ENCODE measurements at regions not wholly inside any gene's neighbourhood (a gene's known extent, or its start where the extent isn't known, plus 50 kb on each side); places are given as distances from the start of the nearest gene placed in this dataset.

DNA sequence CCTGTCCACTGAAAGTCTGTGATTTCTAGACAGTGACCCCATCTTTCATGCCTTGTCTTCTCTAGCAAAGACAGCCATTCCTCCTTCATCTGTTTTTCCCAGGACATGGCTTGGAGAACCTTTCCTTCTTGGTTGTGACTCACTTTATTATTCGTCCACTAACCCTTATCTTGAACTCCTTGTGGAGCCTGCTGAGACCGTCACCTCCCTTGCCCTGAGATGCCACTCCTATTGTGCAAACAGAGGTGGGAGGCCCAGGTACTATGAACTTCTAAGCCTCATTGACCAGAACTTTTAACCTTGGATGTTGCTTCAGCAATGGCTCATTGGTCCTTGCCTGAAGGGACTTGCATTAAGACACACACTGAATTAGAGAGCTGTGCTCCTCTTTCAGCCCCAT lies 117.5 kb downstream of the FOXD2 start:
- POLR2A ChIA-PET (ENCODE audit: unreplicated experiment) = no interaction called here
- CTCF ChIA-PET = no interaction called here
- no peak for ATAC-seq
- H3K4me2 ChIP-seq (ENCODE audit: low read length) = no peak overlapping the region
- no peak for DNase-seq
- no peak for TF ChIP-seq EZH2 (IDR thresholded peaks at IDR 0.05; ENCODE audit: low read length, unreplicated experiment)
- TF ChIP-seq, protein P1, sequence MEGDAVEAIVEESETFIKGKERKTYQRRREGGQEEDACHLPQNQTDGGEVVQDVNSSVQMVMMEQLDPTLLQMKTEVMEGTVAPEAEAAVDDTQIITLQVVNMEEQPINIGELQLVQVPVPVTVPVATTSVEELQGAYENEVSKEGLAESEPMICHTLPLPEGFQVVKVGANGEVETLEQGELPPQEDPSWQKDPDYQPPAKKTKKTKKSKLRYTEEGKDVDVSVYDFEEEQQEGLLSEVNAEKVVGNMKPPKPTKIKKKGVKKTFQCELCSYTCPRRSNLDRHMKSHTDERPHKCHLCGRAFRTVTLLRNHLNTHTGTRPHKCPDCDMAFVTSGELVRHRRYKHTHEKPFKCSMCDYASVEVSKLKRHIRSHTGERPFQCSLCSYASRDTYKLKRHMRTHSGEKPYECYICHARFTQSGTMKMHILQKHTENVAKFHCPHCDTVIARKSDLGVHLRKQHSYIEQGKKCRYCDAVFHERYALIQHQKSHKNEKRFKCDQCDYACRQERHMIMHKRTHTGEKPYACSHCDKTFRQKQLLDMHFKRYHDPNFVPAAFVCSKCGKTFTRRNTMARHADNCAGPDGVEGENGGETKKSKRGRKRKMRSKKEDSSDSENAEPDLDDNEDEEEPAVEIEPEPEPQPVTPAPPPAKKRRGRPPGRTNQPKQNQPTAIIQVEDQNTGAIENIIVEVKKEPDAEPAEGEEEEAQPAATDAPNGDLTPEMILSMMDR (conservative IDR thresholded peaks at IDR 0.05; ENCODE audit: low read depth, low read length) = no peak
- TF ChIP-seq EZH2phosphoT487 (IDR thresholded peaks at IDR 0.05; ENCODE audit: borderline replicate concordance, low read length) = no peak
- no peaks in the 10 kb centered on the region for H3F3A ChIP-seq (ENCODE audit: low read length, unreplicated experiment)
- H3K9me2 ChIP-seq (replicated peaks; ENCODE audit: low read length) = no peaks in the 10 kb centered on the region
- no peak overlapping the region for H2AFZ ChIP-seq (ENCODE audit: low read length)
- no peaks in the 10 kb centered on the region for H3K36me3 ChIP-seq (ENCODE audit: low read depth, low read length)
- H3K27ac ChIP-seq (ENCODE audit: low read length) = no peak overlapping the region
- BruUV-seq (replicated peaks) = no TSS peak
- H3K79me2 ChIP-seq (ENCODE audit: low read length) = no peaks in the 10 kb centered on the region
- H3K4me1 ChIP-seq (ENCODE audit: insufficient read depth, low read length) = peaks cover 21% of the 10 kb centered on the region
- H4K20me1 ChIP-seq (ENCODE audit: low read length) = no peaks in the 10 kb centered on the region
- H3K9ac ChIP-seq (ENCODE audit: low read length) = no peak overlapping the region
- no peaks in the 10 kb centered on the region for H3K9me3 ChIP-seq (ENCODE audit: low read length)
- 0 out of 2 replicates have a peak, but pooled peaks cover 5% of the 10 kb centered on the region for H3K27me3 ChIP-seq (ENCODE audit: low read length)
- intact Hi-C loops (cut with micrococcal nuclease) = no loop called here
- H3K4me3 ChIP-seq (ENCODE audit: low read length) = no peak overlapping the region

DNA sequence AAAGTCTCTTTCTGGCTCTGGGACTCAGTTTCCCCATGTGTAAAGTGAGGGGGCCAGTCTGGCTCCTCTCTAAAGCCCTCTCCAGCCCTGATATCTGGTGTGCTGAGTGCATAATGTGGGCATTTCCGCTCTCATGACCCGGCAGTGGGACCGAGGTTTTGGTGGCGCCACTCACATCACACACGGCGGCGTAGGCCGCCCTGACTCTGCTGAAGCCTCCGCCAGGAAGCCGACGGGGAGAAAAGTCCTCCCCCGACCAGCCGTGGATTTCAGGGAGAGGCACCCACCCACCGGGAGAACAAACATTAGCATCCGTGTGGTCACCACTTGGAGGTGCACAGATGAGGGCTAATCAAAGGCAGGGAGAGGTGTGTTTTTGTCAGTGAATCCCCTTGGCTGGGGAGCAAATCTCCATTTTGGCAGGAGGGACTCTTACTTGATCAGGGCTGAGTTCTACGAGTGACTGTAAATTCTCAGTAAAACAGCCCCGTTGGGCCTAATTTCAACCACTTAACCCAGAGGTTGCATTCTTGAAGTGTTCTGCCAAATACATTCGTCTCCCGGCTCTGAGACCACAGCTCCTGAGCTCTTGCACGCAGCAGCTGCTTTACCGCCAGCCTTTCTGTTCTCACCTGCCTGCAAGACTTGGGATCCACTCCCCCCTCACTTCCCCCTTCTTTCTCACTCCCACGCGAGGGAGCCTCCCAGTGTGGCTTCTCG lies 118.2 kb downstream of the FOXD2 start:
- H3K4me1 ChIP-seq (ENCODE audit: insufficient read depth, low read length) = peaks cover 24% of the 10 kb centered on the region
- no peak for TF ChIP-seq EZH2phosphoT487 (IDR thresholded peaks at IDR 0.05; ENCODE audit: borderline replicate concordance, low read length)
- TF ChIP-seq EZH2 (IDR thresholded peaks at IDR 0.05; ENCODE audit: low read length, unreplicated experiment) = no peak
- TF ChIP-seq, protein P1 (conservative IDR thresholded peaks at IDR 0.05; ENCODE audit: low read depth, low read length) = no peak
- H3K79me2 ChIP-seq (ENCODE audit: low read length) = no peaks in the 10 kb centered on the region
- no peaks in the 10 kb centered on the region for H3K36me3 ChIP-seq (ENCODE audit: low read depth, low read length)
- H3K9me2 ChIP-seq (replicated peaks; ENCODE audit: low read length) = no peaks in the 10 kb centered on the region
- H2AFZ ChIP-seq (ENCODE audit: low read length) = no peak overlapping the region
- ChIA-PET POLR2A (ENCODE audit: unreplicated experiment) (no interaction called here), CTCF (no interaction called here)
- ATAC-seq (no peak), DNase-seq (no peak)
- H3K4me2 ChIP-seq (ENCODE audit: low read length) = no peak overlapping the region
- intact Hi-C loops (cut with micrococcal nuclease) = no loop called here
- H3K27ac ChIP-seq (ENCODE audit: low read length) = no peak overlapping the region
- no peaks in the 10 kb centered on the region for H3K9me3 ChIP-seq (ENCODE audit: low read length)
- no peaks in the 10 kb centered on the region for H3F3A ChIP-seq (ENCODE audit: low read length, unreplicated experiment)
- no peak overlapping the region for H3K4me3 ChIP-seq (ENCODE audit: low read length)
- no TSS peak for BruUV-seq (replicated peaks)
- H3K9ac ChIP-seq (ENCODE audit: low read length) = no peak overlapping the region
- 0 out of 2 replicates have a peak, but pooled peaks cover 3% of the 10 kb centered on the region for H3K27me3 ChIP-seq (ENCODE audit: low read length)
- H4K20me1 ChIP-seq (ENCODE audit: low read length) = no peaks in the 10 kb centered on the region

DNA sequence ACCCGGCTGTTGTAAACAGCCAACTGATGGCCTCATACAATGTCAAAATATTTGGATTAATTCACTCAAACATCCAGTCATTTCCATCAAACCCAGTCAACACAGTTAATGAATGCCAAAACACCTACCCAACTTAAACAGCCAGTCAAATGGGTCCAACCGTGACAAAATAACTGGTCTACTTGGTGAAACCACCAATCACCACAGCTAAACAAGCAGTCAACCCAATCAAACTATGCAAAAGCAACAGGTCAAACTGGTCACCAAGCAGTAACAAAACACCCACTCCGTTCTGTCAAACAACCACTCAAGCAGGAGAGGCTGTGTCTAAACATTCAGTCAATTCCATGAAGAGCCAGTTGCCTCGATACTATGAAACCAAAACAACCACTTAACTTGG lies 119.2 kb downstream of the FOXD2 start:
- ChIA-PET POLR2A (ENCODE audit: unreplicated experiment) (no interaction called here), CTCF (no interaction called here)
- no TSS peak for BruUV-seq (replicated peaks)

More for the DNA sequence above, 119.2 kb downstream of the FOXD2 start:
- H3K9me3 ChIP-seq (ENCODE audit: low read length) = no peaks in the 10 kb centered on the region
- no peak for DNase-seq
- H3K9me2 ChIP-seq (replicated peaks; ENCODE audit: low read length) = no peaks in the 10 kb centered on the region
- no peaks in the 10 kb centered on the region for H3K27me3 ChIP-seq (ENCODE audit: low read length)
- no peak overlapping the region for H3K9ac ChIP-seq (ENCODE audit: low read length)
- intact Hi-C loops (cut with micrococcal nuclease) = no loop called here
- no peak overlapping the region for H3K4me2 ChIP-seq (ENCODE audit: low read length)
- TF ChIP-seq, protein P1 (conservative IDR thresholded peaks at IDR 0.05; ENCODE audit: low read depth, low read length) = no peak
- TF ChIP-seq EZH2phosphoT487 (IDR thresholded peaks at IDR 0.05; ENCODE audit: borderline replicate concordance, low read length) (no peak), EZH2 (IDR thresholded peaks at IDR 0.05; ENCODE audit: low read length, unreplicated experiment) (no peak)
- H3F3A ChIP-seq (ENCODE audit: low read length, unreplicated experiment) = no peaks in the 10 kb centered on the region
- H3K27ac ChIP-seq (ENCODE audit: low read length) = no peak overlapping the region
- H3K4me1 ChIP-seq (ENCODE audit: insufficient read depth, low read length) = peaks cover 33% of the 10 kb centered on the region
- H3K79me2 ChIP-seq (ENCODE audit: low read length) = no peaks in the 10 kb centered on the region
- H3K4me3 ChIP-seq (ENCODE audit: low read length) = no peak overlapping the region
- H2AFZ ChIP-seq (ENCODE audit: low read length) = no peak overlapping the region
- no peaks in the 10 kb centered on the region for H3K36me3 ChIP-seq (ENCODE audit: low read depth, low read length)
- ATAC-seq = no peak
- H4K20me1 ChIP-seq (ENCODE audit: low read length) = no peaks in the 10 kb centered on the region
